Colonic mucosa (tissue), 4 donors: ENCODE measurements at regions not wholly inside any gene's neighbourhood (a gene's known extent, or its start where the extent isn't known, plus 50 kb on each side); places are given as distances from the start of the nearest gene placed in this dataset.

Experiments used
- DNase-seq: peaks from one replicate; pipeline ENCODE4 v3.0.0-alpha.2; 2020
- H3K27ac ChIP-seq: fragments of 200-600 bp; one replicate; pipeline ENCODE4 v1.8.0; 2021
- H3K27me3 ChIP-seq: fragments of 200-600 bp; one replicate; pipeline ENCODE4 v1.8.0; 2021
- H3K36me3 ChIP-seq: fragments of 200-600 bp; one replicate; pipeline ENCODE4 v1.8.0; 2021
- H3K4me1 ChIP-seq: fragments of 200-600 bp; one replicate; pipeline ENCODE4 v1.8.0; 2021; ENCODE audit warnings: mild to moderate bottlenecking
- H3K4me3 ChIP-seq: fragments of 200-600 bp; one replicate; pipeline ENCODE4 v1.8.0; 2021
- H3K9ac ChIP-seq, 2 donors: one replicate each; pipeline ENCODE4 v1.7.0; 2013; ENCODE audit warnings: control low read depth in 2 of 2, low read depth in 2 of 2, low read length in 2 of 2
- H3K9me3 ChIP-seq: fragments of 200-600 bp; one replicate; pipeline ENCODE4 v1.8.0; 2021
- intact Hi-C: fragments of 100-400 bp; cut with DNase I; formaldehyde crosslinking; loops from one replicate; pipeline ENCODE4 v1.14.1; 2022
- TF ChIP-seq, protein P1 (sequence below): fragments of 200-600 bp; IDR thresholded peaks from one replicate; pipeline ENCODE4 v1.8.0; 2022; ENCODE audit warnings: antibody characterized with exemption, mild to moderate bottlenecking
- donor health status: healthy.
- donor health status: DM: no; HTN: no; CAD: no.
- donor health status: DM: no; HTN: no; CAD: no.

DNA sequence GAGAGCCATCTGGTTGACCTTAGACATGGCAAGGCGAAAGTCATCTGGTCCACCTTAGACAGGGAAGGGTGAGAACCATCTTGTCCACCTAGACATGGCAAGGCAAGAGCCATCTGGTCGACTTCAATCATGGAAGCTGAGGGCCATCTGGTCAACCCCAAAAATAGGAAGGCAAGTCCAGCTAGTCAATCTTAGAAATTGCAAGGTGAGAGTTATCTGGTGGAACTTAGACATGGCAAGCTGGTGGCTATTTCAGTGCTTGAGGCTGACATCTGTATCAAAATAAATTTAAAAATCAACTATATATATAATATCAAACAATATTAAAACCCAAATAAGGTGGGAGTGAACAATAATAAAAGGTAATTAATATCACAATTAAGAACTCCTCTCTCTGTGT is 83.9 kb downstream of the ZNF726 start:
- Histone ChIP-seq H3K36me3 (no peaks in the 10 kb centered on the region), H3K27me3 (no peaks in the 10 kb centered on the region), H3K9me3 (no peaks in the 10 kb centered on the region), H3K4me1 (no peaks in the 10 kb centered on the region), H3K9ac (no peak overlapping the region), H3K27ac (no peak overlapping the region), H3K4me3 (no peak overlapping the region)
- intact Hi-C loops: no loop called here
- TF ChIP-seq, protein P1, sequence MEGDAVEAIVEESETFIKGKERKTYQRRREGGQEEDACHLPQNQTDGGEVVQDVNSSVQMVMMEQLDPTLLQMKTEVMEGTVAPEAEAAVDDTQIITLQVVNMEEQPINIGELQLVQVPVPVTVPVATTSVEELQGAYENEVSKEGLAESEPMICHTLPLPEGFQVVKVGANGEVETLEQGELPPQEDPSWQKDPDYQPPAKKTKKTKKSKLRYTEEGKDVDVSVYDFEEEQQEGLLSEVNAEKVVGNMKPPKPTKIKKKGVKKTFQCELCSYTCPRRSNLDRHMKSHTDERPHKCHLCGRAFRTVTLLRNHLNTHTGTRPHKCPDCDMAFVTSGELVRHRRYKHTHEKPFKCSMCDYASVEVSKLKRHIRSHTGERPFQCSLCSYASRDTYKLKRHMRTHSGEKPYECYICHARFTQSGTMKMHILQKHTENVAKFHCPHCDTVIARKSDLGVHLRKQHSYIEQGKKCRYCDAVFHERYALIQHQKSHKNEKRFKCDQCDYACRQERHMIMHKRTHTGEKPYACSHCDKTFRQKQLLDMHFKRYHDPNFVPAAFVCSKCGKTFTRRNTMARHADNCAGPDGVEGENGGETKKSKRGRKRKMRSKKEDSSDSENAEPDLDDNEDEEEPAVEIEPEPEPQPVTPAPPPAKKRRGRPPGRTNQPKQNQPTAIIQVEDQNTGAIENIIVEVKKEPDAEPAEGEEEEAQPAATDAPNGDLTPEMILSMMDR: no peak
- DNase-seq: no peak

GRCh38 chr19:23999821-24000610 is 85.3 kb downstream of the ZNF726 start:
- no peak overlapping the region for H3K27ac ChIP-seq
- intact Hi-C loops: no loop called here
- H3K27me3 ChIP-seq: no peaks in the 10 kb centered on the region
- no peak overlapping the region for H3K9ac ChIP-seq
- TF ChIP-seq, protein P1: no peak
- no peaks in the 10 kb centered on the region for H3K9me3 ChIP-seq
- no peaks in the 10 kb centered on the region for H3K36me3 ChIP-seq
- DNase-seq: no peak
- H3K4me3 ChIP-seq: no peak overlapping the region
- H3K4me1 ChIP-seq: no peaks in the 10 kb centered on the region

GRCh38 chr19:24000656-24001055 is 86.0 kb downstream of the ZNF726 start:
- Histone ChIP-seq H3K27me3 (no peaks in the 10 kb centered on the region), H3K4me3 (no peak overlapping the region), H3K4me1 (no peaks in the 10 kb centered on the region), H3K9me3 (no peaks in the 10 kb centered on the region), H3K36me3 (no peaks in the 10 kb centered on the region), H3K9ac (no peak overlapping the region), H3K27ac (no peak overlapping the region)
- no peak for DNase-seq
- intact Hi-C loops: no loop called here
- TF ChIP-seq, protein P1: no peak

- H3K36me3 ChIP-seq: no peaks in the 10 kb centered on the region
- TF ChIP-seq, protein P1: no peak
These were observed 84.6 kb upstream of the ZNF254 start for GRCh38 chr19:24002256-24002945.

GRCh38 chr19:24003537-24003936 is 83.5 kb upstream of the ZNF254 start:
- Histone ChIP-seq H3K4me1 (no peaks in the 10 kb centered on the region), H3K9me3 (no peaks in the 10 kb centered on the region), H3K27ac (no peak overlapping the region), H3K27me3 (no peaks in the 10 kb centered on the region), H3K36me3 (no peaks in the 10 kb centered on the region), H3K4me3 (no peak overlapping the region), H3K9ac (no peak overlapping the region)
- intact Hi-C loops: no loop called here
- DNase-seq: no peak
- TF ChIP-seq, protein P1: no peak

More at GRCh38 chr19:24002256-24002945, 84.6 kb upstream of the ZNF254 start:
- Histone ChIP-seq H3K4me3 (no peak overlapping the region), H3K9ac (no peak overlapping the region), H3K4me1 (no peaks in the 10 kb centered on the region), H3K27me3 (no peaks in the 10 kb centered on the region), H3K9me3 (no peaks in the 10 kb centered on the region), H3K27ac (no peak overlapping the region)
- no peak for DNase-seq
- intact Hi-C loops: no loop called here
